Stomach (tissue), 8 donors: ENCODE measurements at regions not wholly inside any gene's neighbourhood (a gene's known extent, or its start where the extent isn't known, plus 50 kb on each side); places are given as distances from the start of the nearest gene placed in this dataset.
A peak's percentile ranks its signal among the peaks of the same experiment; 100 is the strongest.

Experiments
- DNase-seq, 2 donors: peaks; one replicate each; pipeline versions ENCODE4 v3.0.0 to v3.0.0-alpha.2; 2013 to 2019
- H3K27ac ChIP-seq, 5 donors: fragments of 200-600 bp in 4 of 5; sonication (generic) in 4 of 5; one replicate each; pipeline ENCODE4 v1.5.1; 2013 to 2019; ENCODE audit warnings: mild to moderate bottlenecking in 1 of 5, moderate library complexity in 1 of 5
- H3K27me3 ChIP-seq, 3 donors: fragments of 200-600 bp; sonication (generic); one replicate each; pipeline ENCODE4 v1.5.1; 2017 to 2019; ENCODE audit warnings: mixed run types in 1 of 3
- H3K36me3 ChIP-seq, 4 donors: fragments of 200-600 bp; sonication (generic); 1 replicate in 3 of 4; 2 replicates in 1 of 4; pipeline ENCODE4 v1.5.1; 2016 to 2019
- H3K4me1 ChIP-seq, 4 donors: fragments of 200-600 bp; sonication (generic); one replicate each; pipeline ENCODE4 v1.5.1; 2016 to 2019
- H3K4me3 ChIP-seq, 4 donors: fragments of 200-600 bp; sonication (generic) in 3 of 4; one replicate each; pipeline ENCODE4 v1.5.1; 2016 to 2019; ENCODE audit warnings: mild to moderate bottlenecking in 1 of 4
- H3K9me3 ChIP-seq, 4 donors: fragments of 200-600 bp; sonication (generic); one replicate each; pipeline ENCODE4 v1.5.1; 2016 to 2019
- CTCF ChIP-seq, 7 experiments: fragments of 450-650 bp in 4 of 7; fragments of 200-600 bp in 3 of 7; sonication (generic) in 3 of 7; IDR thresholded peaks; one replicate each; pipeline ENCODE4 v1.5.1; 2016 to 2019; ENCODE audit warnings: antibody characterized with exemption in 7 of 7, control low read depth in 2 of 7, mild to moderate bottlenecking in 1 of 7
- EP300 ChIP-seq: sonication (generic); formaldehyde crosslinking; IDR thresholded peaks from one replicate; pipeline ENCODE4 v1.6.1; 2017; ENCODE audit warnings: antibody characterized with exemption
- POLR2A ChIP-seq, 4 donors: fragments of 450-650 bp; IDR thresholded peaks; one replicate each; pipeline ENCODE4 v1.6.1; 2016; ENCODE audit warnings: antibody characterized with exemption in 4 of 4, control low read depth in 2 of 4, mild to moderate bottlenecking in 1 of 4, moderate library complexity in 1 of 4
- POLR2AphosphoS5 ChIP-seq, 3 donors: sonication (generic); formaldehyde crosslinking; IDR thresholded peaks; one replicate each; pipeline ENCODE4 v1.6.1; 2016; ENCODE audit warnings: antibody characterized with exemption in 3 of 3
- WGBS, 5 donors: extraction: QIAGEN DNeasy Blood & Tissue Kit in 3 of 5; methylation state at CpG; one replicate each; pipeline versions ENCODE4 v1.1.5 to v1.1.7; 2013 to 2018; 5-methylcytosine and 5-hydroxymethylcytosine counted together
- intact Hi-C: fragments of 100-400 bp; cut with DNase I; formaldehyde crosslinking; loops from one replicate; pipeline ENCODE4 v1.15.1; 2023; ENCODE audit warnings: low total_unique reads
- donor health status: healthy with polysubstance abuse.
- donor health status: Bipolar disorder and iron deficiency.
- donor health status: healthy.

- H3K4me1 ChIP-seq: peaks cover 16 to 58% (median 40%) of the 10 kb centered on the region in 4 donors
- H3K9me3 ChIP-seq: no peaks in the 10 kb centered on the region
- H3K27me3 ChIP-seq: no peaks in the 10 kb centered on the region
- DNase-seq: no peak
- H3K36me3 ChIP-seq: no peaks in the 10 kb centered on the region
- no peak overlapping the region for H3K4me3 ChIP-seq
- TF ChIP-seq POLR2AphosphoS5 (IDR thresholded peaks at IDR 0.05) (no peak), EP300 (no peak), POLR2A (IDR thresholded peaks at IDR 0.05) (no peak), CTCF (IDR thresholded peaks at IDR 0.05) (no peak)
- intact Hi-C loops: no loop called here
- peak overlapping the region in 3 of 5 donors; percentile 64 to 83 (median 72) for H3K27ac ChIP-seq
- 88 to 97% (median 93%) methylated on average over 4 of the region's 4 CpGs for WGBS, 5 donors
Observed at GRCh38 chr10:78934994-78935602, 133.7 kb upstream of the ZMIZ1 start.

GRCh38 chr10:78935697-78936407 is 132.9 kb upstream of the ZMIZ1 start:
- TF ChIP-seq CTCF (IDR thresholded peaks at IDR 0.05) (no peak), EP300 (peak; percentile 97), POLR2AphosphoS5 (IDR thresholded peaks at IDR 0.05) (peak in 2 of 3 donors; percentile 54 to 88)
- no peak overlapping the region for H3K4me3 ChIP-seq
- peak in 1 of 2 donors; percentile 57 for DNase-seq
- intact Hi-C loops: no loop called here
- no peaks in the 10 kb centered on the region for H3K27me3 ChIP-seq
- WGBS, 5 donors: 82 to 89% (median 84%) methylated on average over 12 of the region's 12 CpGs
- H3K9me3 ChIP-seq: no peaks in the 10 kb centered on the region
- peaks cover 16 to 58% (median 40%) of the 10 kb centered on the region in 4 donors for H3K4me1 ChIP-seq
- H3K36me3 ChIP-seq: no peaks in the 10 kb centered on the region
- H3K27ac ChIP-seq: peak overlapping the region; percentile 6 to 83 (median 64)

GRCh38 chr10:78936412-78937342 is 132.1 kb upstream of the ZMIZ1 start:
- intact Hi-C loops: no loop called here
- Histone ChIP-seq H3K9me3 (no peaks in the 10 kb centered on the region), H3K36me3 (no peaks in the 10 kb centered on the region), H3K27ac (peak overlapping the region; percentile 6 to 83 (median 64)), H3K4me3 (no peak overlapping the region), H3K4me1 (peaks cover 16 to 58% (median 35%) of the 10 kb centered on the region in 4 donors), H3K27me3 (no peaks in the 10 kb centered on the region)
- 68 to 88% (median 87%) methylated on average over 11 to 13 of the region's 13 CpGs for WGBS, 5 donors
- peak; percentile 35 to 69 (median 46) for TF ChIP-seq POLR2AphosphoS5 (IDR thresholded peaks at IDR 0.05)
- TF ChIP-seq EP300: peak; percentile 79
- no peak for TF ChIP-seq CTCF (IDR thresholded peaks at IDR 0.05)
- no peak for TF ChIP-seq POLR2A (IDR thresholded peaks at IDR 0.05)
- peak; percentile 36 to 38 for DNase-seq

- DNase-seq: no peak
- 78 to 87% (median 81%) methylated on average over 5 of the region's 5 CpGs for whole genome bisulfite sequencing, 5 donors
- intact Hi-C loops: no loop called here
- H3K4me1 ChIP-seq: peaks cover 12 to 53% (median 29%) of the 10 kb centered on the region in 4 donors
- H3K4me3 ChIP-seq: no peak overlapping the region
- H3K9me3 ChIP-seq: no peaks in the 10 kb centered on the region
- H3K36me3 ChIP-seq: no peaks in the 10 kb centered on the region
- TF ChIP-seq POLR2AphosphoS5 (IDR thresholded peaks at IDR 0.05) (no peak), POLR2A (IDR thresholded peaks at IDR 0.05) (no peak), EP300 (no peak), CTCF (IDR thresholded peaks at IDR 0.05) (no peak)
- H3K27me3 ChIP-seq: no peaks in the 10 kb centered on the region
- H3K27ac ChIP-seq: peak overlapping the region; percentile 6 to 83 (median 64)
Observed at GRCh38 chr10:78937393-78937792, 131.4 kb upstream of the ZMIZ1 start.
